NCI-H2171 treated with DMSO at 0.1 percent for 48 hours (cell line): ENCODE measurements at regions not wholly inside any gene's neighbourhood (a gene's known extent, or its start where the extent isn't known, plus 50 kb on each side); places are given as distances from the start of the nearest gene placed in this dataset.
"Not testable (repeated sequence)": the region's sequence is repeated elsewhere in the genome, so short reads cannot be mapped to it uniquely, and the experiment has no call there.

Source experiments
- DNase-seq: peaks from one replicate; lab custom pipeline; 2025; lab: John Stamatoyannopoulos, UW

DNA sequence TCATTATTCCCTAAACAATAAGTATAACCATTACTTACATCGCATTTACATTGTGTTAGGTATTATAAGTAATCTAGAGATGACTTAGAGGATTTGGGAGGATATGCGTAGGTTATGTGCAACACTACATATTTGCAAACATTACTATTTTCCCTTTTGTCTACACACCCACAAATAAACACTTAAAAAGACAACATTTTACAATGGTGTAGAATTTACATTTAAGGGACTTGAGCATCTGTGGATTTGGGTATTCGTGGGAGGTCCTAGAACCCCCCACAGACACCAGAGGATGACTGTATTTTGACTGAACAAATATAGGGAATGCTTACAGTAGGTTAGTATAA, 220.2 kb upstream of the MYO3A start:
- DNase-seq, result no peak

DNA sequence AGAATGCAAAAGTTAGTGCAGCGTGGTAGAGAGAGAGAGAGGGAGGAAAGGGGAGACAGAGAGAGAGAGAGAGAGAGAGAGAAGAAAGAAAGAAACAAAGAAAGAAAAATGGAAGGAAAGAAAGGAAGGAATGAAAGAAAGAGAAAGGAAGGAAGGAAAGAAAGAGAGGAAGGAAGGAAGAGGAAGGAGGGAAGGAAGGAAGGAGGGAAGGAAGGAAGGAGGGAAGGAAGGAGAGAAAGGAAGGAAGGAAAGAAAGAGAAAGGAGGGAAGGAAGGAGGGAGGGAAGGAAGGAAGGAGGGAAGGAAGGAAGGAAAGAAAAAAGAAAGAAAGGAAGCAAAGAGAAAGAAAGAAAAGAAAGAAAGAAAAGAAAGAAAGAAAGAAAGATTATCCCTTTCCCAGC, 209.8 kb upstream of the MYO3A start:
- DNase-seq, result no peak

DNA sequence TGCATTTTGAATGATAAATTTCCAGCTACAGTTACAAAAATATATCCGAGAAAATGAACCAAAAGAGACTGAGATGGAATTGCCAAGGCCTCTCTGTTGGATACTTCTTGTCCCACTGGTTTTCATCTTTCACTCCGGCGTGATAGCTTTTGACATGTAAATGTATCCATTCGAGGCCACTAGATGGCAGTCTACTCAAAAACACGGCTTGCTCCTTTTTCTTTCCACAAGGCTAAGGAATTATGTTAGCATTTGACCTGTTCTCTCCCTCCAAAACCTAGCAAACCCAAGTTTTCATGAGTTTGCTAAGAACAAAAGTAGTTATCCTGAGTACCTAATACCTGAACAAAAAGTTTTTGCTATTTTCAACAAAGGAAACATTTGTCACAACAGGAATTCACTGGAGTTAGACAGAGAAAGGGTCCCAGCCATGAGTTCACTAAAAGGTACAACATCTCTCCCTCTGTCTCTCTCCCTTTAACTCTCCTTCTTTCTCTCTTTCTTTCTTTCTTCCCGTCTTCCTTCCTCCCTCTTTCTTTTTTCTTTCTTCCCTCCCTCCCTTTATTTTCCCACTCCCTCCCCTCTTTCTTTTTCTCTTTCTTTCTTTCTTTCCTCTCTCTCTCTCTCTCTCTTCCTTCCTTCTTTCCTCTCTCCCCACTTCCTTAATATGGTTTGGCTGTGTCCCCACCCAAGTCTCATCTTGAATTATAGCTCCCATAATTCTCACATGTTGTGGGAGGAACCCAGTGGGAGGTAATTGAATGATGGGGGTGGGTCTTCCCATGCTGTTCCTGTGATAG, 207.9 kb upstream of the MYO3A start:
- DNase-seq, result peak; percentile 47

DNA sequence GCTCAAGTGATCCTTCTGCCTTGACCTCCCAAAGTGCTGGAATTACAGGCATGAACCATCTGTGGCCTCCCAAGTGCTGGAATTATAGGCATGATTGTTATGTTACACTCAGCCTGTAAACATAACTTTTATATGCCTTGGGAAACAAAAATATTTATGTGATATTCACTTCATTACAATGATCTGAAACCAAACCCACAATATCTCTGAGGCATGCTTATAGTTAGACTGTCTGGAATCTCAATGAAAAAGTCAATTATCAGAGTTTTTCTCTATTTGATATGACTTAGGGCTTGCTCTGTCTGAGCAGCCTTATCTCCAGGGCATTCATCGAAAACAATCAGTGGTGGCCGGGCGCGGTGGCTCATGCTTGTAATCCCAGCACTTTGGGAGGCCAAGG, 195.3 kb upstream of the MYO3A start:
- no peak for DNase-seq

DNA sequence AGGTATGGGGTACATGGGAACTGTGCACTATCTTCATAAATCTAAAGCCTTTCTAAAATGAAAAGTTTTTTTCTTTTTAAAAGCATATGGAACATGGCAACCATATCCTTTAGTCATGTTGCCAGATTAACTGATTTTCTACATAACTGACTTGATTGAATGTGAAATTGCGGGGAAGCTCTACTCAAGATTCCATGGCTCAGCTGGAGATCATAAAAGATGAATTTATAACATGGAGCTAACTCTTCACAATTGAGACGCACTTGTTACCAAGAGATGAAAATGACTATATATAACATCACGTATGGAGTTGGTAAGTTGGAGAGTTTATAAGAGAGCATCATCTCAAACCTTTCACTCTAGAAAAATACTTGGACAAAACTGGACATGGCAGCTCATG, 190.2 kb upstream of the MYO3A start:
- no peak for DNase-seq

DNA sequence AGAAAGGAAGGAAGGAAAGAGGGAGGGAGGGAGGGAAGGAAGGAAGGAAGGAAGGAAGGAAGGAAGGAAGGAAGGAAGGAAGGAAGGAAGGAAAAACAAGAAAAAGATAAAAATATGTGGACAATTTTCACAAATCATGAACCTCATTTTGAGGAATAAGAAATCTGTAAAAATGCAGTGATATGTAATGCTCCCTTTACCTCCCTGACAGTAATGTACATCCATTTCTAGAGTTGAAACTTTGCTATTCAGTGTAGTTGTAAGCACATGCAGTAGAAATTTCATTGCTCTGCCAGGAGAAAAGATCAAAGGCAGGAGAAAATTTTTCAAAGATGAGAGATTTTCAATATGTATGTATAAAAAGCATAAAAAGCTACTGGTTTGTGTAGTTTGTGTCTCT, 189.5 kb upstream of the MYO3A start:
- DNase-seq, result no peak

DNA sequence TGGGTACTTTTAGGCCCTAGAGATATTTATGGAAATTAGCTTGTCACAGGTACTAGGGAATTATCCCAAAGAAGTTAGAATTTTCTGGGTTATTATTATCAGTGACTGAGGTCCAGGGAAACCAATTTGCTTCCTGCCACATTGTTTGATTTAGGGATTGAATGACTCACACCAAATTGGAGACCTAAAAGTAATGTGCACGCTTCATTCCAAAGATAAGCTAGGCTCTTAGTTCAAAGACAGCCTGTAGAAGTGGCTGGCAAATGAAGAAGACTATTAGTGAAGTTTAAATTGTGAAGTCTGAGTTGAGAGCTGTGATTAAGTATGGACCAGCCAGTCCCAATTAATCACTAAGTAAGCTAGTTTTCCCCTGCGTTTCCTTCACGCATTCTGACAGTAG, 188.1 kb upstream of the MYO3A start:
- no peak for DNase-seq

DNA sequence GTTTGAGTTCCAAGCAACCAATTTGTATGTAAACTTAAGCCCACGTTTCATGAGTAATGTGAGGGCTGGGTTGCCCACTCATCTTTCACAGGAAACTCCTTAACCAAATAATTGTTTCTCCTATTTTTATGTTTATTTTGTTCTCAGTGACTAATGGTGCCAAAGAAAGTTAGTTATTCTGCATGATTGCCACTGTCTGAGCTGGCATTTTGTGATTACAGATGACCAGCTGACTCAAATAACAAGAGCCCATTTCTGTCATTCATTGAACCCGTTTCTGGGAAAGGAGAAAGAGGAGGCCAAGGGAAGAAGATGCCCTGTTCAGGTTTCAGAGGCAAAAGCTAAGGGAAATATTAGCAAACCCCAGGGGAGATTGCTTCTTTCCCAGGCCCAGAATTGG, 186.9 kb upstream of the MYO3A start:
- no peak for DNase-seq

DNA sequence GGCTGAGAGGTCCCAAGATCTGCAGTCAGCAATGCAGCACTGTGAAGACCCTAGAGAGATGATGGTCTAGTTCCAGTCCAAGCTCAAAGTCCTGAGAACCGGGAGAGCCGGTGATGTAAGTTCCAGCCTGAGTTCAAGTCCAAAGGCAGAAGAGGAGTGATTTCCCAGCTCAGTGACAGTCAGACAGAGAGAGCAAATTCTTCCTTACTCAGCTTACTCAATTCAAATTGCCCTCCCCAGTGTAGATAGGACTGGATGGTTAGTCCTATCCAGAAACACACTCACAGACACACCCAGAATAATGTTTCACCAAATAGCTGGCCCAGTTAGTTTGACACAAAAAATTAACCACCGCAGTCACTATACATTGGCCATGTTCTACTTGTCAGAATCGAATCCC, 185.5 kb upstream of the MYO3A start:
- no peak for DNase-seq

DNA sequence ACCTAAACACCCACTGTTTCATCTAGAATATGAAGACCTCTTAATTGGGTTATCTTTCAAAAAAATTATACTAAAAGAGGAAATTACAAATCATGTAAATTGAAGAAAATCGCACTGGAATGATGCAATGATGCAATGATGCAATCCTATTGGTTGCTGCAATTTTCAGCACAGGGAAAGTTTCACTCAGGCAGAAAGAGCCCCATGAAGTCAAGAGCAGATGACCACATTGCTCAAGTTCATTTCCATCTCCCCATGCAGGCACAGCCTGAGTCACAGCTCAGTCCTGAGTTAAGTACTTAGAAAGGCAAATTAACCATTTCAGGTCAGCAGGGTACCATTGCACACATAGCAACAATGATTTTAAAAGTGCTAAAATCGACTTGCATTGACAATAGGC, 180.3 kb upstream of the MYO3A start:
- no peak for DNase-seq

DNA sequence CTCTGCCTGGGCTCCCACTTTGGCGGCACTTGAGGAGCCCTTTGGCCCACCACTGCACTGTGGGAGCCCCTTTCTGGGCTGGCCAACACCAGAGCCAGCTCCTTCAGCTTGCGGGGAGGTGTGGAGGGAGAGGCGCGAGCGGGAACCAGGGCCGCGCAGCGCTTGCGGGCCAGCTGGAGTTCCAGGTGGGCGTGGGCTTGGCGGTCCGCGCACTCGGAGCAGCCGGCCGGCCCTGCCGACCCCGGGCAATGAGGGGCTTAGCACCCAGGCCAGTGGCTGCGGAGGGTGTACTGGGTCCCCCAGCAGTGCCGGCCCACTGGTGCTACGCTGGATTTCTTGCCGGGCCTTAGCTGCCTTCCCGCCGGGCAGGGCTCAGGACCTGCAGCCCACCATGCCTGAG, 178.2 kb upstream of the MYO3A start:
- DNase-seq, result not testable (repeated sequence)

DNA sequence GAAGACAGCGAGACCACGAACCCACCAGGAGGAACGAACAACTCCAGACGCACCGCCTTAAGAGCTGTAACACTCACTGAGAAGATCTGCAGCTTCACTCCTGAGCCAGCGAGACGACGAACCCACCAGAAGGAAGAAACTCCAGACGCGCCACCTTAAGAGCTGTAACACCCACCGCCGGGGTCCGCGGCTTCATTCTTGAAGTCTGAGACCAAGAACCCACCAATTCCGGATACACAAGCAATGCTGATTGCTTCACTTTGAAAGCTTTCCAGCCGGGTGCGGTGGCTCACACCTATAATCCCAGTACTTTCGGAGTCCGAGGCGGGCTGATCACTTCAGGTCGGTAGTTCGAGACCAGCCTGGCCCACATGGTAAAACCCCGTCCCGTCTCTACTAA, 177.2 kb upstream of the MYO3A start:
- no peak for DNase-seq

DNA sequence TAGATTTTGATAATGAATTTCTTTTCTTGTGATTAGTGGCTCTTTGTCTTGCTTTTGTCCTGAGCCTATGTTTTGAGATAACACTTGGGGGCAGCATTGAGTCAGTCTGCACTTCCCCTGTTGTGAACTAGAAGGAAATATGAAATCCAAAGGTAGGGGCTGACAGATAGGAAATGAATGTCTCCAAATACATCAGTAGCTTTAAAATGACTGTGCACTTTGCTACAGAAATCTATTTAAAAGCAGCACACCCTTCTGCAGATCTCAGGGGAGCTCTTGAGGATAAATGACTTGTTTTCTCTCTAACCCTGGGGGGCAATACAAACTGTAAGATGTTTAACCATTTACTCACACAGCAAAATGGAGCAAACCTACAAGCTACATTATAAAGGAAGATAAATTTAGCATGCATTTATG, 176.0 kb upstream of the MYO3A start:
- peak; percentile 46 for DNase-seq

DNA sequence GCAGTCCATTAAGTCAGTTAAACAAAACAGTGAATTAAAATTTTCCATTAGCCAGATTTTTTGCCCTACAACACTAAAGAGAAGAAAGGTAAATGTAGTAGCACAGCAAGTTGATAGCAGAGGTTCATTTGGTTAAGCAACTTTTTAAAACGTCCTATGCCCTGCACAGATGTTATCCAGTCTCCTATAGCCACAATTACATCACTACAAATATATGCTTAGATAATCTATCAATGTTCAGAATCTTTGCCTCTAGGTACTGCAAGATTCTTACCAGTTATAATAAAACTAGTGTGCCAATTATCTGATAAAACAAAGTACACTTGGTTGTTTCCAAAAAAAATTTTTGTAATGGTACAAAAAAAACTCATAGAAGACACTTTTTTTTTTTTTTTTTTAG, 175.5 kb upstream of the MYO3A start:
- no peak for DNase-seq

DNA sequence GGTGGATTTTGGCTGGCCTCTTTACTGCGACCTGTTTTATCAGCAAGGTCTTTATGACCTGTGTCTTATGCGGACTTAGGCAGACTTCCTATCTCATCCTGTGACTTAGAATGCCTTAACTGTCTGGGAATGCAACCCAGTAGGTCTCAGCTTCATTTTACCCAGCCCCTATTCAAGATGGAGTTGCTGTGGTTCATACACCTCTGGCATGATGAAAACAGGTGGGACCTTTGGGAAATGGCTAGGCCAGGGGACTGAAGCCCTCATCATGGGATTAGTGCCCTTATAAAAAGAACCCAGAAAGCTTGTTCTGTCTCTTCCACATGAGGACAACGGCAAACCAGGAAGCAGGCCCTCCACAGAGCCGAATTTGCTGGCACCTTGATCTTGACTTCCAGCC, 172.1 kb upstream of the MYO3A start:
- DNase-seq, result no peak

DNA sequence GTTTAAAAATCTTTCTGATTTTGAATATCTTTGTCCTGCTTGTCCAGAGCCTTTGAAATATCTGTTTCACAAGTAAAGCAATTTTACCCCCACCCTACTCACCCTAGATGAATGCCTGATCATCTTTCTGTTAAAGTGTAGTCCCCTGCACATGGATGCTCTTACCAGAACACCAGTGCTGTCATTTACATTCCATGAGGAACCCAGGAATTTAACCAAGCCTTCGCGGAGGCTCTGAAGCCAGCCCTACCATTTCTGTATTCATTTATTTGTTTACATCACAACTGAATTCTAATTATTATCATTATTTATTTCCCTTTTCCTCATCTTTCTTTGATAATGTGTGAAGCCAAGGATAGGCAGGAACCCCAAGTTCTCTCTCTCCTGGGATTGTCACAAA, 167.8 kb upstream of the MYO3A start:
- no peak for DNase-seq

DNA sequence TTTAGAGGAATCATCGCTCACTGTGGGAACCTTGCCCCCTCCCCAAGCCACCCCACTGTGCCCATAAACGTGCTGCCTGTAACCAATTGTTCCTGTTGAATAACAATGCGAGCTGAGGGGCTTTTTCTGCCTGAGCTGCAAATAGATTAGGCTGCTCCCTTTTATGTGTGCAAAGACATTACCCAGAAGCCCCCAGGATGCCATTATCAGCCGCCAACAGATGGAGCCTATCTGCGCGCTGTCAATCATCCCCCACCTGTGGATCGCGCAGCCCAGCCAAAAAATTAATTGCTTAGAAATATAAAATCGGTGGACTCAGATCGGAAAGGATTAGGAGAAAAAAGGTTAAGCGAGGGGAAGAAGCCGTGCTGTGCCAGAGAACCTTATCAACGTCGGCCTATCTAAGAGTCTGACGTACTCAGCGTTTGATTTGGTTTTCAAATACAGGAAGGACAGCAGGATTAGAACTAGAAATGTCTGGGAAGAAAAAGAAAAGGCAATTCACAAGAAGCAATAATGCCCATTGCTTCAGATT, 167.3 kb upstream of the MYO3A start:
- peak; percentile 68 for DNase-seq

DNA sequence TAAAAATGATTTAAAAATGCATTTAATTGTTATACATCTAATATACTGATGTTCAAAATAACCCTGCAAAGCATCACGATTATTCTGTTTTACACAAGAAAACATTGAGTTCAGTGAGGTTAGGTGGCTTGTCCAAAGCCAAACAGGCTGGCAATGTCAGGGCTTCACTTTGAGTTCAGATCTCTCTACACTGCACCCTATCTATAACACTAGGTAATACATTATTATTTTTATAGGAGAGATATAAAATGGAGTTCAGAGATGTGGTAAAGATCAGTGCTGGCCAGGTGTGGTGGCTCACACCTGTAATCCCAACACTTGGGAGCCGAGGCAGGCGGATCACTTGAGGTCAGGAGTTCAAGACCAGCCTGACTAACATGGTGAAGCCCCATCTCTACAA, 165.9 kb upstream of the MYO3A start:
- DNase-seq, result no peak

DNA sequence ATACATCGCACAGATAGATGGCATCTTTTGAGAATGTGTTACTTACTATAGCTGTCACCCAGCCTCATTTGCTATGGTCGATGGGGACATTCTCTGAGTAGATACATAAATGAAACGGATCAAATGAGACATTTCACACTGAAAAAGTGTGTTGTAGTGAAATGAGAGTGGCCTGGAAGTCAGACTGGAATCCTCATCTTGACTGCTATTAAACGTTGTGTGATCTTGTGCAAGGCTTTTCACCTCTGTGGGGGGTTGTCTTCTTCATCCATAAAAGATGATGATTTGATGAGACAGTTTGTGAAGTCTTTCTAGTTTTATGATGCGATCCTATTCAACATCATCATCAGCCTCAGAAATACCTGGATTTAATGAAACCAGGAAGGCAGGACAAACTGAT, 155.4 kb upstream of the MYO3A start:
- no peak for DNase-seq

DNA sequence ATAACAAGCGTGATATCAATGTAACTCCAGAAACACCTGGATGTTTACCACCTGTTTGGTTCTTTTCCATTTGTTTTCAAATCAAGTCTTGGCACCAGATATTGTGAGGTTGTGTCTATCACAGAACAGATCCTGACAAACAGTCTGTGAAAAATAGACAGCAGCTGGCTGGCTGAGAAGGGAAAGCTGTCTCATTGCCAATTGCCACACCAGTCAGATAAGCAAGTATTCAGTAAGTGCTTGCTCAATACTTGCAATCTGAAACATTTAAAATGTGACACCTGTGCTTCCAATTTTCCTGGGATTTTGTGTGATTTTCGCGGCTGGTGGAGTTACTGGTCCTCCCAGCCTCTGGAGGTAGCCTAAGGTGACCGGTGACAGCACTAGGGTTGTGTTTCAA, 147.9 kb upstream of the MYO3A start:
- peak; percentile 76 for DNase-seq

DNA sequence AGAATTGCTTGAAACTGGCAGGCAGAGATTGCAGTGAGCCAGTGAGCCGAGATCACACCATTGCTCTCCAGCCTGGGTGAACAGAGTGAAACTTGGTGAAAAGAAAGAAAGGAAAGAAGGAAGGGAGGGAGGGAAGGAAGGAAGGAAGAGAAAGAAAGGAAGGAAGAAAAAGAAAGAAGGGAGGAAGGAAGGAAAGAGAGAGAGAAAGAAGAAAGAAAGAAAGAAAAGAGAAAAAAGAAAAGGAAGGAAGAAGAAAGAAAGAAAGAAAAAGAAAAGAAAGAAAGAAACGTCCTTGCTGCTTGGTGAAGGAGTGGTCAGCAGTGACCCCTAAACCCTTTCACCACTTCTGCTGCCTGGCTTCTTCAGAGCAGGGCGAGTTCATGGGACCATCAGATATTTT, 147.1 kb upstream of the MYO3A start:
- no peak for DNase-seq

DNA sequence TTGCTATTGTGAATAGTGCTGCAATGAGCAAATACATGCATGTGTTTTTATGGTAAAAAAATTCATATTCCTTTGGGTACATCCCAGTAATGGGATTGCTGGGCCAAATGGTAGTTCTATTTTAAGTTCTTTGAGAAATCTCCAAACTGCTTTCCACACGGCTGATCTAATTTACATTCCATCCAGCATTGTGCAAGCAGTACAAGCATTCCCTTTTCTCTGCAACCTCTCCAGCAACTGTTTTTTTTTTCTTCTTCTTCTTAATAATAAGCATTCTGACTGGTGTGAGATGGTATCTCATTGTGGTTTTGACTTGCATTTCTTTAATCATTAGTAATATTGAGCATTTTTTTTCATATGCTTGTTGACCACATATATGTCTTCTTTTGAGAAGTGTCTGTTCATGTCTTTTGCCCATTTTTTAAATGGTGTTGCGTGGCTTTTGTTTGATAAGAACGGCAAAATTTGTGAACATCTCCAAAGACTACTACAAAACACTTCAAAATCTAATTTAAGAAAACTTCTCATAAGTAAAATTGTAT, 136.1 kb upstream of the MYO3A start:
- DNase-seq, result no peak

DNA sequence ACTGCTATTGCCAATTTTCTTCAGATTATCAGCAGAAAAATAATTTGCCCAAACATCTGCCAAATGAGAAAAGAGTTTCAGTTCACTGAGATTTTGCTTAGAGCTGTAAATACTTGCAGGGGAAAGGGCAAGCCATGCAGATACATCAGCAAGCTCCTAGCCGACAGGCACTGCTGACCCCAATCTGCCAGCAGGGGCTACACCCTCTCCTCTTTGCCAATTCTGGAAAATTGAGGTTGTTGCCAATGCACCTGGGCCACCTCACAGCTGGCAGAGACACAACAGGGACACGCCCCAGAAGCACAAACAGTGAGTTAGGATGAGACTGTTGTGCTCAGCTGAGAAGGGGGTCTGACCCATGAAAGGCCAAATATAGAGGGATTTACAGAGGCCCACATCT, 129.5 kb upstream of the MYO3A start:
- DNase-seq, result no peak

DNA sequence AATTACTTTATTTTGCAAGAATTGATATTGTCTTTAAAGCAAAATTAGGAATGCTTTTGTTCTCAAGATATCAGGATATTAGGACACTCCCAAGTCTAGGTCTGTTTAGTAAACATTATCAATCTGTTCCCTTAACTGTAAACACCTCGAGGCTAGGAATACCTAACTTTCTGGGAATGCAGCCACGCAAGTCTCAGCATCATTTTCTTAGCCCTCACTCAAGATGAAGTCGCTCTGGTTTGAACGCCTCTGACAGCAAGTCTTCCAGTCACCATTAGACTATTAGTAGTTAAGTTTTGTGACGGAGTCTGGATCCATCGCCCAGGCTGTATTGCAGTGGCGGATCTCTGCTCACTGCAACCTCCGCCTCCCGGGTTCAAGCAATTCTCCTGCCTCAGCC, 128.0 kb upstream of the MYO3A start:
- DNase-seq, result no peak
